Stimulated activated CD8-positive, alpha-beta memory T cell treated with anti-CD3 and anti-CD28 coated beads, Interleukin-15, amount 100 ng/mL, for 4 hours (primary cell): ENCODE measurements at regions not wholly inside any gene's neighbourhood (a gene's known extent, or its start where the extent isn't known, plus 50 kb on each side); places are given as distances from the start of the nearest gene placed in this dataset.

Source experiments
- DNase-seq, 2 donors: peaks; one replicate each; pipeline ENCODE4 v3.0.0-alpha.2; 2020; ENCODE audit warnings: low read depth in 2 of 2

GRCh38 chr12:67590149-67590790 is 58.3 kb upstream of the DYRK2 start:
- DNase-seq, result no peak

- DNase-seq, result no peak
These were observed 56.1 kb upstream of the DYRK2 start for GRCh38 chr12:67592228-67593011.

- no peak for DNase-seq
These were observed 55.5 kb upstream of the DYRK2 start for GRCh38 chr12:67593041-67593440.

GRCh38 chr12:67593461-67594330 is 54.8 kb upstream of the DYRK2 start:
- no peak for DNase-seq

- DNase-seq, result no peak
These were observed 53.7 kb upstream of the DYRK2 start for GRCh38 chr12:67594888-67595287.

GRCh38 chr12:67595365-67595764 is 53.2 kb upstream of the DYRK2 start:
- no peak for DNase-seq

- DNase-seq, result no peak
These were observed 49.9 kb upstream of the DYRK2 start for GRCh38 chr12:67598598-67598997.
